ENCODE measurements at regions not wholly inside any gene's neighbourhood (a gene's known extent, or its start where the extent isn't known, plus 50 kb on each side); places are given as distances from the start of the nearest gene placed in this dataset.
"Not testable (repeated sequence)": the region's sequence is repeated elsewhere in the genome, so short reads cannot be mapped to it uniquely, and the experiment has no call there.

DNA sequence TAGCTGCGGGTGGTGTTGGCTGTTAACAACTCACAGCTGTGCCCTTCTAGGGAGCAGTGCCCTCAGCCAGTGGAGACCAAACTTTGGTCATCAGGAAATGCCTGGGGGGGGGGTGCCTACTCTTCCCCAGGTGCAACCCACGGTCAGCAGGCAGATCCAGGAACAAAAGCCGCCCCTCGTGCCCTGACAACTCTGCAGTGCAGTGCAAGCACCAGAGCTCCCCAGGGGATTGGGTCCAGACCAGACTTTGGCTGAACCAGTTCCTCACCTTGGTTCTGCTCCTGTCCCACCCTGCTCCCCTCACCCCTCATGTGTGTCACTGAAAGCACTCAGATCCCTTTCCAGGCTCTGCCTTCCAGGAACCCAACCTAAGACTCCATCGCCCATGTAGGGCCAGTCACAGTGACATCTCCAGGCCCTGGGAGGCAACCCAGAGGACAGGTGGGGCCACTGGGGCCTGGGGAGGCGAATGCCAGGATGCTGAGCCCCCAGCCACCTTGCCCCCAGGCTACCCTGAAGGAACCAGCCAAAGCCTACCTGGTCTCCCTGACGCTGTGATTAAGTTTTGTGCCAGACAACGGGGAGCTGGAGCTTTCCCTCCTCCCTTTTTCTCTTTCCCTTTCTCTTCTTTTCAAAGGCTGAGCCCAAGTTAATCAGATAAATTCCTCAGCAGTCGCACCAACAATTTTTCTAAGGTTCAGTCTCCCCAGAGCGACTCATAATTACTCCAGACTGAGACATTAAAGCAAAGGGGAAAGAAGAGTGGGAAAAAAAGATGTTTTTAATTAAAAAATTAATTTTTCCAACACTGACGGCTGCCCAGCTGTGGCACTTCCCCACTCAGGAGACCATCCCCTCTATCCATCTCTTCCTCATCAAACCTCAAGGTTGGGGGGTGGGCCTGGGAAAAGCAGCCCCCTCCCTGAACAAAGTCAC lies 207.5 kb upstream of the LINGO1 start:
- H3K9me3 ChIP-seq = no peaks in the 10 kb centered on the region
- peaks cover 2% of the 10 kb centered on the region; the same call in 1 of the 2 replicates for H3K27me3 ChIP-seq
- DNase-seq = no peak
- H3K4me3 ChIP-seq = no peak overlapping the region
- H3K36me3 ChIP-seq = no peaks in the 10 kb centered on the region

DNA sequence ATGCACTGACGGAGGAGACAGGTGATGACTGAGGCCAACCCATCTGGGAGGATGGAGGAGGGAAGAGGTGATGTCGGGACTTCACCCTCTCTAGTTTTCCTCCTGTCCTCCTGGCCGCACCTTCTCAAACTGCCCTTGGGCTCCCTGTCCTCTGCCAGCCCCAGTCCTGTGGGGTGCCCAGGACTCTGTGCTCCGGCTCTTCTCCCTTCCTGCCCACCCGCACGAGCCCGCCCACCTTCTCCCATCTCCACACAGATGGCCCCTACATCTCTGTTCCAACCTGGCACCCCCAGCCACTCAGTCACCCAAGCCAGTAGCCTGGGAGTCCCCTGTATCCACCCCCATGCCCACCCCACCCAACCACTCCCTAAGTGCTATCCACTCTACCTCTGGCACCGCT lies 206.7 kb upstream of the LINGO1 start:
- peaks cover 2% of the 10 kb centered on the region; the same call in 1 of the 2 replicates for H3K27me3 ChIP-seq
- H3K9me3 ChIP-seq = no peaks in the 10 kb centered on the region

DNA sequence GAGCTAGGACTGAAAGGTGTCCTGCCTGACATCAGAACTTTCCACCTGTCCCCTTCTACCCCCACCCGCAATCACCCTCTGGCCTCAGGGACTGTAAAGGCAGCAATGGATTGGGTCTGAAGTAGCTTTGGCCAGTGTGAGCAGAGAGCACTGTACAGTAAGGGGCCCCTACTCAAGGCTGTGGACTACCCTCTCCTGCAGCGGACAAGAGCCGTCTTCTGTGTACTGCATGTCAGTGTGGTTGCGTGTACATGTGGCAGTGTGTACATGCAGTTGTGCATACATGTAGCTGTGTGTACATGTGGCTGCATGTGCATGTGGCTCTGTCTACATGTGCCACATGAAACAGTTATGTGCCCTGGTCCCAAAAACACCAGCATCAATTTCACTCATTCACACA lies 205.9 kb upstream of the LINGO1 start:
- Histone ChIP-seq H3K36me3 (no peaks in the 10 kb centered on the region), H3K27me3 (peaks cover 2% of the 10 kb centered on the region; the same call in 1 of the 2 replicates), H3K4me3 (no peak overlapping the region), H3K9me3 (no peaks in the 10 kb centered on the region)
- no peak for DNase-seq

More for the DNA sequence above, 206.7 kb upstream of the LINGO1 start:
- Histone ChIP-seq H3K4me3 (no peak overlapping the region), H3K36me3 (no peaks in the 10 kb centered on the region)
- no peak for DNase-seq

DNA sequence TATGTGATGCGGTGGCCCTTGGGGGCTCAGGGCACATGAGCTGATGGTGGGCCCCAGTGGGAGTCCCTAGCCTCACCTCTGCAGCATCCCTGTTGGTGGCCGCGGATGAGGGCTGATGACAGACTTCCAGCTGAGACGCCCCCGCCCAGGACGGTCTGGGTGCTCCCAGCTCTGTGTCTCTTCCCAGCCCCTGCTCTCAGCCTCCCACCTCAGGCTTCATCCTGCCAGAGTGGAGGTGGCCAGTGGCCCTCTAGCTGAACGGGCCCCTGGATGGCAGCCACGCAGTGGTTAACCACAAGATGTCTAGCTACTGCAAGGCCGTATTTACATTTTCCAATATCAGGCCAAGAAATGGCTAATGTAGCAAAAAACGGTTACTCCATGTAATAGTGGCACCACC lies 205.3 kb upstream of the LINGO1 start:
- Histone ChIP-seq H3K4me3 (no peak overlapping the region), H3K27me3 (peaks cover 2% of the 10 kb centered on the region; the same call in 1 of the 2 replicates), H3K36me3 (no peaks in the 10 kb centered on the region), H3K9me3 (no peaks in the 10 kb centered on the region)
- peak; percentile 53 for DNase-seq

DNA sequence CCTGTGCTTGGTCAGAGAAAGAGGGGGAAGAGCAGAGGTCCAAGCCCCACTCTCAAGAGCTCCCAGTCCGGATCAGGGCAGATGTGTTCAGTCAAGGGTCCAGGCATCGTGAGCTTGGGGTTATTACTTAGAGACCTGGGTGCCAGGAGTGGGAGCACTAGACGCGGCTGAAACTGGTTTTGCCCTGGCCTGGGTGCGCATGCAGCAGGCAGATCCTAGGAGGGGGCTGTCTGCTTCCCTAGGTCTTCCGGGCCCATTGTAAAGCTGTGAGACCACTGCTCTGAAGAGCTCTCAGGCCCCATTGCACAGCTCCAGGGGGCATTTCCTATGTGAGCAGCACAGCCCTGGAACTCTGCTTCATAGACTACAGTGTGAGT lies 204.9 kb upstream of the LINGO1 start:
- Histone ChIP-seq H3K27me3 (peaks cover 2% of the 10 kb centered on the region; the same call in 1 of the 2 replicates), H3K36me3 (no peaks in the 10 kb centered on the region), H3K9me3 (no peaks in the 10 kb centered on the region), H3K4me3 (no peak overlapping the region)
- DNase-seq = no peak

DNA sequence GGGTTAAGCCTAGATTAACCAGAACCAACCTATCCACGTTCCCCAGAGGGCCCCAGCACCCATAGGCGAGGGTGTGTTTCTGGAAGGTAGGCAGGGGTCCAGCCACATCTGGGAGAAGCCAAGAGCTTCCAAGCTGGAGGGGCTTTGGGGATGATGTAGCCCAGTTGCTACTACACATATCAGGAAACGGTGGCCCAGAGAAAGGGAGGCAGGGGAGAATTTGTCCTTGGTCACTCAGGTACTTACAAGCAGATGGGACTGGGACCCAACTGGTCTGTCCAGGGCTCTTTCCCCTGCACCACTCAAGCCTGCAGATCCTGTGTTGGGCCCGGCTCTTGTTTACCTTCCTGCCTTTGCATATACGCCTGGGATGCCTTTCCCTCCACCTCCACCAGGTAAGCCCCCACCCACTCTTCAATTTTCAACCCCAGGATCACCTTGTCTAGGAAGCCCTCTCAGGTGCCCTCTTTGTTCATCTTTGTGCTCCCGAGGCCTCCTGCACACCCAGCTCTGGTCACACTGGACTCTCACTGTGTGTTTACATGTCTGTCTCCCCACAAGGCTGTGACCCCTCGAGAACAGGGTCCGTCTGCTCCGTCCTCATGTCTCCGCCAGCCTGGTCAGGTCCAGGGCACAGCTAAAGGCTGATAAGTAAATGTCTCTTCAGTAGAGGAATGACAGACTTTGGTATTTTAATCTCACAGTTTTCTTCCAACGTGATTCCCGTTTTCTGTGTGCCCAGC lies 204.4 kb upstream of the LINGO1 start:
- DNase-seq = no peak
- no peak overlapping the region for H3K4me3 ChIP-seq
- no peaks in the 10 kb centered on the region for H3K36me3 ChIP-seq
- H3K27me3 ChIP-seq = no peaks in the 10 kb centered on the region
- H3K9me3 ChIP-seq = no peaks in the 10 kb centered on the region

GRCh38 chr15:77836121-77836692 lies 203.5 kb upstream of the LINGO1 start:
- Histone ChIP-seq H3K36me3 (no peaks in the 10 kb centered on the region), H3K9me3 (no peaks in the 10 kb centered on the region), H3K4me3 (no peak overlapping the region), H3K27me3 (no peaks in the 10 kb centered on the region)
- peak; percentile 29 for DNase-seq

DNA sequence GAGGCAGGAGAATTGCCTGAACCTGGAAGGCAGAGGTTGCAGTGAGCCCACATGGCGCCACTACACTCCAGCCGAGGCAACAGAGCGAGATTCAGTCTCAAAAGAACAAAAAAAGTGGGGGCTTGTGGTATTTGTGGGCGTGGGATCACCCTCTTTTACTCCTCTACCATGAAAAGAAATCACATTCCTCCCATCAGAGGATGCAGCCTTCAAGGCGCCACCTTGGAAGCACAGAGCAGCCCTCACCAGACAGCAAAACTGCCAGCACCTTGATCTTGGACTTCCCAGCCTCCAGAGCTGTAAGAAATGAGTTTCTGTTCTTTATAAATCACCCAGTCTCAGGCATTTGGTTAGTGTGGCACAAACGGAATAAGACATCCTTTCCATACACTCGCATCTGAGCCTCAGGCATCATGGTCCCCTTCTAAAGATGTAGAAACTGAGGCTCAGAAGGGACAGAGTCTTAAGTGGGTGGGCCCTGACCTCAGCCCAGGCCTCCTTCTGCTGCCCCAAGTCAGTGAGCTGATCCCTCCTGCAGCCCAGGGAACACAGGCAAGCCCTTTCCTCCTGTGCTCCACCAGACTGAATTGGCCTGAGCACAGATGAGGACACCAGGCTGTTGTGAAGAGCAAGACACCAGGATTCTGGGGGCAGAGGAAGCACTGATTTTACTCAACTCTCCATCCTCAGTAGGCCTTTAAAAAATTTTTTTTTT lies 201.7 kb upstream of the LINGO1 start:
- no peak overlapping the region for H3K4me3 ChIP-seq
- no peaks in the 10 kb centered on the region for H3K27me3 ChIP-seq
- no peak for DNase-seq
- no peaks in the 10 kb centered on the region for H3K36me3 ChIP-seq
- no peaks in the 10 kb centered on the region for H3K9me3 ChIP-seq

DNA sequence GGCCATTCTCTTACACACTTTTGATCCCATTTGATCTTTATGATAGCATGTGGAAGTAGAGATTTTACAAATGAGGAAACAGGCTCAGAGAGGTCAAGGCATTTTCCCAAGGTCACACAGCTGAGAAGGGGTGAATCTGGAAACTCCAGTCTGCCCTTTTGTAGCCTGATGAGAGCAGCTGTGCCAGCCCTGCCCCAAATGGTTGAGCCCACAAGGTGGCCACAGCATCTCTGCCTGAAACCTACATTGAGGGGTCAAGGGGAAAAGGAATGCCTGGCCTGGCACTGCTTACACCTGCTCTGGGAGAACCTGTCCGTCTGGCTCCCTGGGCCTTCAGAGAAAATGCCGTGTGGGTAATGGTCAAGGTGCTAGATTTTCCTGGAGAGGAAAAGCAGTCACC lies 200.2 kb upstream of the LINGO1 start:
- no peaks in the 10 kb centered on the region for H3K27me3 ChIP-seq
- no peaks in the 10 kb centered on the region for H3K9me3 ChIP-seq
- H3K36me3 ChIP-seq = no peaks in the 10 kb centered on the region
- no peak overlapping the region for H3K4me3 ChIP-seq
- DNase-seq = no peak

- Histone ChIP-seq H3K36me3 (no peaks in the 10 kb centered on the region), H3K27me3 (no peaks in the 10 kb centered on the region), H3K9me3 (no peaks in the 10 kb centered on the region), H3K4me3 (no peak overlapping the region)
- no peak for DNase-seq
Observed at GRCh38 chr15:77831986-77832385, 199.3 kb upstream of the LINGO1 start.

DNA sequence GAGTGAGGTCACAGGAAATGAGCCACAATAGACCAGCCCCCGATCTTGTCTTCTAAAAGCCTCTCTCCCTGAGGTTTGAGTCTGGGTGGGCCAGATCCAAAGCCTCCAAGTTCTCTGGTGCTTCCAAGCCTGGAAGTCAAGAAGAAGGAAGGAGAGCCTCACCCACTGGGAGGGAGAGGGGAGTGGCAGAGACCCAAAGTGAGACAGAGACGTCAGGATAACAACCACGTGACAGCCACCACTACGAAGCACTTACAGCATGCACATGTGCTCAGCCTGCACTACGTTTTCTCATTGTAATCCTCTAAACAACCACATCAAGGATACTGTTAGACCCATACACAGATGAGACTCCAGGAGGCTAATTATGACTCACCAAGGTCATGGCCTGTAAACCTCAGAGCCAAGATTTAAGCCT lies 197.3 kb upstream of the LINGO1 start:
- Histone ChIP-seq H3K9me3 (no peaks in the 10 kb centered on the region), H3K4me3 (no peak overlapping the region), H3K27me3 (no peaks in the 10 kb centered on the region), H3K36me3 (no peaks in the 10 kb centered on the region)
- DNase-seq = peak; percentile 78

- not testable (repeated sequence) for H3K36me3 ChIP-seq, DNase-seq, H3K9me3 ChIP-seq, H3K27me3 ChIP-seq, H3K4me3 ChIP-seq
Observed at GRCh38 chr15:77829331-77829730, 196.6 kb upstream of the LINGO1 start.

- Histone ChIP-seq H3K9me3 (no peaks in the 10 kb centered on the region), H3K4me3 (no peak overlapping the region), H3K36me3 (no peaks in the 10 kb centered on the region), H3K27me3 (no peaks in the 10 kb centered on the region)
- no peak for DNase-seq
Observed at GRCh38 chr15:77827860-77828259, 195.1 kb upstream of the LINGO1 start.

DNA sequence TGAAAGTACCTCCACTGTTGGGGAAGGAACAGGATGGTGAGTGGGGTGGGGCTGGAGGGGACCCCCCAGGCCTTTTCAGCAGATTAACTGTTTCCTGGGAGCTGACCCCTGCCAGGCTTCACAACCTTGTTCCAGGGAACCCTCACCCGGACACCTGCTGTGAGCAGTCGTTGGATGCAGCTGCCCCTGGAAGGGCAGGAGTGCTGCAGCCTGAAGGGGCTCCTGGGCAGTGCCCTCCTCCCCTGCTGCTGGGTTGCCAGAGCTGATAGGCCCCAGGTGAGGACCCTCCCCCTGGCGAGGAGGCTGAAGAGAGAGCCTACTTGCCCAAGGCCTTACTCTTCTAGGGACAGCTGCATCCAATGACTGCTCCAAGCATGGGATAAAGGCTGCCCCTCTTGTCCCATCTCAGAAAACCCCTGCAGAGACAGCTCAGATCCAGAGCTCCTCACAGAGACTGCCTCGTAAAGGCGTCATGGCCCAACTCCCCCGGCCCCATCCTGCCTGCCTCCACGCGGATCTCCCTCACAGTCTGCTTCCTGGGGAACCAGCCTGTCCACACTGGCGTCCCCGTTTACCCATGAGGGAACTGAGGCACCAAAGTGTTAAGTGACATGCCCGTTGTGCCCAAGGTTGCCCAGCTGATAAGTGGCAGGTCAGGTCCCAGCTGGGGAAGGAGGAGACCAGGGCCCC lies 193.4 kb upstream of the LINGO1 start:
- Histone ChIP-seq H3K36me3 (no peaks in the 10 kb centered on the region), H3K4me3 (no peak overlapping the region), H3K9me3 (no peaks in the 10 kb centered on the region), H3K27me3 (peaks cover 3% of the 10 kb centered on the region)
- DNase-seq = no peak

DNA sequence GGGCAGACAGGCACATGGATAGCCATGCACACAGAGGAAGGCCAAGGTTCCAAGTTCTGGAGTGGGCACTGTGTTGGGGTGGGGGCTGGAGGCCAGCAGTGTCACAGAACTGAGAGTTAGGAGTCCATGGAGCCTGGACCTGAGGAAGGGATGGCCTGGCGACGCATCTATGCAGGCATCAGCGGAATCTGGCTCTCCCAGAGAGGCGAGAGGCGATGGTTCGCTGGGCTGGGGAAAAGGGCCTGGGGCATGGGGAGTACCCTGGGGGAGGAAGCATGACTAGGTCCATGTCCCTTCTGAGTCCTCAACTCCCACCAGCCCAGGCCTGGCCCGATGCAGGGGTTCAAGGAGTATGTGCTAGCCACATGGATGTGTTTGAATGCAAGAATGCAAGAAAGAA lies 192.8 kb upstream of the LINGO1 start:
- no peak overlapping the region for H3K4me3 ChIP-seq
- DNase-seq = no peak
- H3K9me3 ChIP-seq = no peaks in the 10 kb centered on the region
- H3K27me3 ChIP-seq = peaks cover 9% of the 10 kb centered on the region
- no peaks in the 10 kb centered on the region for H3K36me3 ChIP-seq

GRCh38 chr15:77825252-77825542 lies 192.5 kb upstream of the LINGO1 start:
- Histone ChIP-seq H3K27me3 (peaks cover 12% of the 10 kb centered on the region), H3K36me3 (no peaks in the 10 kb centered on the region), H3K4me3 (no peak overlapping the region), H3K9me3 (no peaks in the 10 kb centered on the region)
- no peak for DNase-seq

All from MG63 (cell line).